Fibroblast of lung (primary cell): ENCODE measurements at regions not wholly inside any gene's neighbourhood (a gene's known extent, or its start where the extent isn't known, plus 50 kb on each side); places are given as distances from the start of the nearest gene placed in this dataset.
A peak's percentile ranks its signal among the peaks of the same experiment; 100 is the strongest.

Experiments
- DNase-seq, 2 donors: peaks; one replicate each; pipeline versions ENCODE4 v3.0.0 to v3.0.0-alpha.2; 2010; ENCODE audit warnings: low read depth in 2 of 2
- H2AFZ ChIP-seq: 2 replicates; pipeline ENCODE4 v1.5.1; 2012; ENCODE audit warnings: low read length, control low read depth, inconsistent platforms
- H3K27ac ChIP-seq: 2 replicates; pipeline ENCODE4 v1.5.1; 2011; ENCODE audit warnings: low read length, control low read depth; ENCODE audit not compliant: insufficient read depth
- H3K27me3 ChIP-seq: 2 replicates; pipeline ENCODE4 v1.5.1; 2011; ENCODE audit warnings: mild to moderate bottlenecking, low read length; ENCODE audit not compliant: control insufficient read depth, insufficient read depth
- H3K36me3 ChIP-seq: 2 replicates; pipeline ENCODE4 v1.5.1; 2011; ENCODE audit warnings: low read length; ENCODE audit not compliant: control insufficient read depth, insufficient read depth
- H3K4me1 ChIP-seq: 2 replicates; pipeline ENCODE4 v1.5.1; 2011; ENCODE audit warnings: low read length; ENCODE audit not compliant: control insufficient read depth, insufficient read depth; ENCODE audit errors: extremely low read depth
- H3K4me2 ChIP-seq: 2 replicates; pipeline ENCODE4 v1.5.1; 2011; ENCODE audit warnings: low read length, control low read depth; ENCODE audit not compliant: insufficient read depth; ENCODE audit errors: extremely low read depth
- H3K4me3 ChIP-seq, 4 experiments: fragments of 200-600 bp in 1 of 4; sonication (generic) in 1 of 4; replicated peaks in 1 of 4; 2 replicates each; pipeline ENCODE4 v1.5.1; 2011 to 2016; ENCODE audit warnings: low read length in 4 of 4, low read depth in 3 of 4, mild to moderate bottlenecking in 3 of 4, control low read depth in 2 of 4, inconsistent platforms in 1 of 4, mixed read lengths in 1 of 4; ENCODE audit not compliant: insufficient read depth in 1 of 4; ENCODE audit errors: control extremely low read depth in 1 of 4
- H3K79me2 ChIP-seq: 2 replicates; pipeline ENCODE4 v1.5.1; 2012; ENCODE audit warnings: mild to moderate bottlenecking, low read length, inconsistent platforms; ENCODE audit not compliant: control insufficient read depth, insufficient read depth
- H3K9ac ChIP-seq: 2 replicates; pipeline ENCODE4 v1.5.1; 2011; ENCODE audit warnings: mild to moderate bottlenecking, low read length, control low read depth; ENCODE audit not compliant: insufficient read depth
- H3K9me3 ChIP-seq: 2 replicates; pipeline ENCODE4 v1.5.1; 2012; ENCODE audit warnings: low read depth, low read length; ENCODE audit not compliant: control insufficient read depth, insufficient read depth
- H4K20me1 ChIP-seq: 2 replicates; pipeline ENCODE4 v1.5.1; 2011; ENCODE audit warnings: low read length; ENCODE audit not compliant: control insufficient read depth, insufficient read depth; ENCODE audit errors: extremely low read depth
- CTCF ChIP-seq, 2 donors: IDR thresholded peaks in 1 of 2; conservative IDR thresholded peaks in 1 of 2; 1 replicate in 1 of 2; 2 replicates in 1 of 2; pipeline ENCODE4 v1.5.1; 2011 to 2012; ENCODE audit warnings: low read length in 2 of 2, control low read depth in 1 of 2, inconsistent platforms in 1 of 2, low read depth in 1 of 2, mild to moderate bottlenecking in 1 of 2
- EZH2 ChIP-seq: IDR thresholded peaks from 2 replicates; pipeline ENCODE4 v1.5.1; 2012; ENCODE audit warnings: low read length, control low read depth, mild to moderate bottlenecking; ENCODE audit errors: missing control alignments

- H3K9ac ChIP-seq, result no peak overlapping the region
- H4K20me1 ChIP-seq, result no peaks in the 10 kb centered on the region
- peak in 1 of 2 donors; percentile 65 for DNase-seq
- no peaks in the 10 kb centered on the region for H3K79me2 ChIP-seq
- H3K9me3 ChIP-seq, result no peaks in the 10 kb centered on the region
- no peak overlapping the region for H3K27ac ChIP-seq
- H2AFZ ChIP-seq, result no peak overlapping the region
- TF ChIP-seq CTCF (conservative IDR thresholded peaks at IDR 0.05 in 1 of 2, IDR thresholded peaks at IDR 0.05 in 1 of 2; ENCODE audit: low read depth in 1 of 2, low read length in 2 of 2) (no peak), EZH2 (no peak)
- H3K27me3 ChIP-seq, result no peaks in the 10 kb centered on the region
- no peak overlapping the region for H3K4me3 ChIP-seq
- no peaks in the 10 kb centered on the region for H3K36me3 ChIP-seq
- no peak overlapping the region for H3K4me2 ChIP-seq
- peaks cover 4% of the 10 kb centered on the region for H3K4me1 ChIP-seq
These were observed 287.8 kb upstream of the KITLG start for GRCh38 chr12:88868050-88868449.

GRCh38 chr12:88867510-88867909 lies 287.2 kb upstream of the KITLG start:
- Histone ChIP-seq H3K79me2 (no peaks in the 10 kb centered on the region), H3K27ac (no peak overlapping the region), H3K9me3 (no peaks in the 10 kb centered on the region), H3K36me3 (no peaks in the 10 kb centered on the region), H3K9ac (no peak overlapping the region), H2AFZ (no peak overlapping the region), H4K20me1 (no peaks in the 10 kb centered on the region), H3K4me2 (no peak overlapping the region), H3K27me3 (no peaks in the 10 kb centered on the region), H3K4me1 (peaks cover 4% of the 10 kb centered on the region), H3K4me3 (no peak overlapping the region)
- no peak for DNase-seq
- no peak for TF ChIP-seq EZH2
- no peak for TF ChIP-seq CTCF (conservative IDR thresholded peaks at IDR 0.05 in 1 of 2, IDR thresholded peaks at IDR 0.05 in 1 of 2; ENCODE audit: low read depth in 1 of 2, low read length in 2 of 2)

- Histone ChIP-seq H3K36me3 (no peaks in the 10 kb centered on the region), H3K27ac (no peak overlapping the region), H4K20me1 (no peaks in the 10 kb centered on the region), H3K4me2 (no peak overlapping the region), H3K27me3 (no peaks in the 10 kb centered on the region), H3K9ac (no peak overlapping the region), H3K79me2 (no peaks in the 10 kb centered on the region), H3K4me1 (peaks cover 4% of the 10 kb centered on the region), H2AFZ (no peak overlapping the region), H3K4me3 (no peak overlapping the region), H3K9me3 (no peaks in the 10 kb centered on the region)
- peak in 1 of 2 donors; percentile 11 for DNase-seq
- TF ChIP-seq CTCF (conservative IDR thresholded peaks at IDR 0.05 in 1 of 2, IDR thresholded peaks at IDR 0.05 in 1 of 2; ENCODE audit: low read depth in 1 of 2, low read length in 2 of 2), result no peak
- TF ChIP-seq EZH2, result no peak
These were observed 286.6 kb upstream of the KITLG start for GRCh38 chr12:88866881-88867280.
